ELF-1 (cell line): ENCODE measurements at regions not wholly inside any gene's neighbourhood (a gene's known extent, or its start where the extent isn't known, plus 50 kb on each side); places are given as distances from the start of the nearest gene placed in this dataset.
"Not testable (repeated sequence)": the region's sequence is repeated elsewhere in the genome, so short reads cannot be mapped to it uniquely, and the experiment has no call there.

Experiments
- DNase-seq: peaks from one replicate; pipeline ENCODE4 v3.0.0-alpha.2; 2016; ENCODE audit warnings: low read depth, low spot score

GRCh38 chr14:28820677-28821076 is 54.1 kb downstream of the FOXG1 start:
- no peak for DNase-seq

GRCh38 chr14:28821993-28822392 is 55.4 kb downstream of the FOXG1 start:
- DNase-seq: no peak

DNA sequence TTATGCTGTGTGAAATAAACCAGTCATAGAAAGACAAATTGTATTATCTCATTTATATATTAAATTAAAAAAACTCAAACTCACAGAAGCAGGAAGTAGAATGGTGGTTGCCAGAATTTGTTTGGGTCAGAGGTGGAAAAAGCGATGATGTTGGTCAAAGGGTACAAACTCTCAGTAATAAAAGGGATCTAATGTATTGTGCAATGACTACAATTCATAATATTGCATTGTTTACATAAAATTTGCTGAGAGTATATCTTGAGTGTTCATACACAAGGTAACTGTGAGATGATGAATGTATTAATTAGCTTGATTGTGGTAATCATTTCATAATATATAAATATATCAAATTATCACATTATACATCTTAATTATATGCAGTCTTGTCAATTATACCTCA is 56.7 kb downstream of the FOXG1 start:
- no peak for DNase-seq

- peak; percentile 91 for DNase-seq
These were observed 63.5 kb downstream of the FOXG1 start for GRCh38 chr14:28830115-28830534.

DNA sequence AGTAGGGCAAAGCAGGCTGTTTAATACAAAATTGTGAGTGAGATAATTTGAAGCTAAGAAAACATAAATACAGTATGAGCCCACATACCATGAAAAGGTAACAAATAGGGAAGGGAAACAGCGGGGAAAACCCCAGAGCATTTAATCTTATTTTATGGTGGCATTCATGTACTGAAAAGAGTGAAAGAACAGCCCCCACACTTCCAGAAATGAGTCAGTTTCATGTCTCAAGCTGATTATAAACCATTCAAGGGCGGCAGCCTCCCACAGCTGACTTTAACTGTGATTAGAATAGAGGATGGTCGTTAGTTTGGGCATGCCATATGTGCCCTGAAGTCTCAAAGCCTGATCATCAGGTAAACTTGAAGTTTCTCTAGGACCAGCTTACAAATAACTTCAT is 64.5 kb downstream of the FOXG1 start:
- DNase-seq: no peak

- not testable (repeated sequence) for DNase-seq
These were observed 76.0 kb downstream of the FOXG1 start for GRCh38 chr14:28842569-28842968.

DNA sequence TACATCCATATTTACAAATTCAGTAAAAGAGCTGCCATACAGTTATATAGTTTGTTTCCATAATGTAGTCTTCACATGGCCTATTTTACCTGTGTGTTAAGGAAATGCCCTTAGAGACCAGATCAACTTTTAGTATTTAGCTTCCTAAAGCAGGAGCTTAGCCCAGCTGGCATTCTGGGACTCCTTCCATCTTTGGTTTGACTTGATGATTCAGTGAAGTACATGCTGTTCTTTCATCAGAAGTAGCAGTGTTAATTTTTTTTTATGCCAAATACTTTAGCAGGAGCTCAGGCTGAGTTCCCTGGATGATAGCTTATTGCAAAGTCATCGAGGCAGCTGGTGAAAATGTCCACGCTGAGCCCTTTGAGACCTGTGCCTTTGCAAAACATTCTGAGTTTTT is 101.0 kb downstream of the FOXG1 start:
- DNase-seq: no peak

GRCh38 chr14:28870033-28870564 is 103.5 kb downstream of the FOXG1 start:
- DNase-seq: no peak

DNA sequence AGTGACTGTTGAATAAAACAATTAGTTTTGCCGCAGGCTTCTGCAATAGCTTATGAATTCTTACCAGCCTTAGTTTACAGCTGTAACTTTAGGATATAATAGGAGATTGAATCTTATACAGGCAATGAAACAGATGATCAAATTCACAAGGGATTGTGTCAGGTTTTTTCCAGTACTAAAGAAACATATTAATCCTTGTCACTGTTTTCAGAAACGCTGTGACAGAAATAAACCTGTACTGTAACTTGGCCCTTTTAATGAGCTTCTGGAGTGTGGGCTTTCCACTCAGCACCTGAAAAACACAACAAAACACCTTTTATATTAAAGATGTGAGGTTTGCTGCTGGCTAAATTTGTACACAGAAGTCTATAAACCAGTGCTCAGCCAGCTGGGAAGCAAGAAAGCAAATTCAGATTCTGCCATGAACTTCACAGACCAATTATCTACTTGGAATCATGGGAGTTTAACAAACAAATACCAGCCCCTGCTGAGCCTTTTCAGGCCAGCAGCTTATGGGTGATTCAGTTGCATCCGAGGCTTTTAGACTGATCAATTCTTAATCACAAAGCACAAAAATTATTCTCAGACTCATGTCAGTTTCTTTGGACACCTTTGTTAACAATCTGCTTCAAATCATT is 109.5 kb downstream of the FOXG1 start:
- DNase-seq: no peak

DNA sequence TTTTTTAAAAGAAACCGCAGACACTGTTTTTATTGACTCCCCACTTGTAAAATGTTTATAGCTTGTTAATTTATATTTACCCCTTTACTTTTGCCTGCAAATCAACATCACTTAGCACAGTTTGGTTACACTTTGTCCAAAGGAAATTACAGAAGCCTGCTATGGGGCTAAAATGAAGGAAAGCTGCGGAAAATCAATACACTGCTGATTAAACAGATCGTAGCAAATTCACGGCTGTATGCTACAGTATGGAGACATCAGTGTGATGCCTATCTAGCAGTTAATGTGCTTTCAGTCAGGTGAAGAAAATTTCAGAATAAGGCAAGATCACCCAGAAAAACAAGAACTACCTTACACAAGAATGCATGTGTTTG is 110.0 kb downstream of the FOXG1 start:
- DNase-seq: no peak

DNA sequence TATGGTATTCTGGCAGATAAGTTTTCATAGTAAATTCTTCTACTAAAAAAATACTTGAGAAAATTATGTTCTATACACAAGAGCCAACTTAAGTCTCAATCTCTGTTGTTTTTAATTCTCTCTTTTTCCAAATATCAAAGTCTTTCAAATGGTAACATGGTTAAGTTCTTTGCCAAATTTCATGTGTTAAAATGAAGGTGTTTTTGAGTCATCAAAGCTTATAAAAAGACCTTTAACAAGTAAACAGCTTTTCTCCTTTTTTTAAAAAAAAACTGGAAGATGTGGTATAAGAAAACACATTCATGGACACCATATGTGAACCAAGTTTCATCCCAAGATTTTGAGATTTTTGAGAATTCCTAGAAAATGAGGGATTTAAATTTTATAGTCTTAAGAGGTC is 111.3 kb downstream of the FOXG1 start:
- DNase-seq: no peak

DNA sequence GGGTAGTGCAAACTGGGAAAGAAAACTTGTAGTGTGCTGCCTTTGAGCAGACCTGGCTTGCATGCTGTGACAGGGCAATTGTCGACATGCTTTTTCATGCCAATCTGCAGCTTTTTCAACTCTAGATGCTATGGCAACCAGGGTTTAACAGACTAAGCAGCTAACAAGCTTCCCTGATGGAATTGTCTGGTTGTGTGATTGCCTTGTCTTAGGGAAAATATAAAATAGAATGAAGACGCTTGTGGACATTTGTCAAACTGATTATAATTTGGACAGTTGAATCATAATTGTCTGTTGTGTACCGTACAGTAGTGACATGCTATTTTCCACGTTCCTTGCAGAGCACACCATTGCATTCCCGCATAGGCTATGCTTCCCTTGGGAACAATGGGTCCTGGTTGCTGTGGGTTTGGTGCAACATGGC is 113.0 kb downstream of the FOXG1 start:
- no peak for DNase-seq

DNA sequence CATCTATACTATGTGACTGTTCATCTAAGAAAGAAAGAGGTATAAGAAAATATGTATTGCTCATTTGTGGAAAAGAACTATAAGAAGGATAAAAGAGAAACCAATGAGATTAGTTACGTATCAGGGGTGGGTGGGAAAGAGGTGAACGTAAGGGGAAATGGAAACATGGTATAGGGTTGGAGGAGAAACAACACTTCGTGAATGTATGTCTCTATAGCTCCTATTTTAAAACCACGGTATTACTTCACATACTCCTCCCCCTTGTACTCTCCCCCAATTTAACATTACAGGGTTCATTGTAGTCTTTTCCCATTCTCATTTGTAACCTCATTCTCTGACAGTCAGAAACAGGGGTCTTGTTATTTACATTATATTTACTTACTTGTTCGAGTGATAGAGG is 120.4 kb downstream of the FOXG1 start:
- DNase-seq: no peak

- no peak for DNase-seq
These were observed 128.8 kb downstream of the FOXG1 start for GRCh38 chr14:28895389-28895788.

- no peak for DNase-seq
These were observed 129.8 kb downstream of the FOXG1 start for GRCh38 chr14:28896337-28896736.

DNA sequence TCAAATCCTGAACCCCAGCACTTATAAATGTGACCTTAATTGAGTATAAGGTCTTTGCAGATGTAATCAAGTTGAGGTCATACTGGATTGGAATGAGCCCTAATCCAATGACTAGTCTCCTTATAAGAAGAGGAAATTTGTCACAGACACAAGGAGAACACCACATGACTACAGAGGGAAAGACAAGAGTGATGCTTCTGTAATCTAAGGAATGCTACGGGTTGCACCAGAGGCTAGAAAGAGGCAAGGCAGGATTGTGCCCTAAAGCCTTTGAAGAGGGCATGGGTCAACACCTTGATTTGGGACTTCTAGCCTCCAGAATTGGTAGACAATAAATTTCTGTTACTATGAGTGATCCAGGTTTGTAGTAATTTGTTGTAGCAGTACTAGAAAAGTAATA is 135.0 kb downstream of the FOXG1 start:
- DNase-seq: peak; percentile 31

- no peak for DNase-seq
These were observed 136.3 kb downstream of the FOXG1 start for GRCh38 chr14:28902930-28903329.

- DNase-seq: no peak
These were observed 144.9 kb downstream of the FOXG1 start for GRCh38 chr14:28911521-28911920.

GRCh38 chr14:28913056-28913455 is 146.5 kb downstream of the FOXG1 start:
- DNase-seq: no peak

GRCh38 chr14:28926122-28926521 is 159.5 kb downstream of the FOXG1 start:
- no peak for DNase-seq

DNA sequence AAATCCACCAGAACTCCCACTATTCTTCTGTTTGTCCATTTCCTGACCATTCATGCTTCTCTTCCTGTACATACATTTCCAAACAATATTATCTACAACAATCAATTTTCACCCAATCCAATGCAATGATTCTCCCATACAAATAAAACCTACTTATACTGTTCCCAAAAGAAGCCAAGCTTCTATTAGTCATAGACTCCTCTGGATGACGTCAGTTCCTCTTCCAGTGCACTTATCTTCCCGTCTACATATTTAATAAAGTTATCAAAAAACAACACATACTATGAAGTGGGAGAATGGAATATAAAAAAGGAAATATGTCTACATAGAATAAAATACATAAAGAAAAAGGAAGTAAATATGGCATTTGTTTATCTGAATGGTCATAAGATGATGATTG is 165.4 kb downstream of the FOXG1 start:
- DNase-seq: no peak

DNA sequence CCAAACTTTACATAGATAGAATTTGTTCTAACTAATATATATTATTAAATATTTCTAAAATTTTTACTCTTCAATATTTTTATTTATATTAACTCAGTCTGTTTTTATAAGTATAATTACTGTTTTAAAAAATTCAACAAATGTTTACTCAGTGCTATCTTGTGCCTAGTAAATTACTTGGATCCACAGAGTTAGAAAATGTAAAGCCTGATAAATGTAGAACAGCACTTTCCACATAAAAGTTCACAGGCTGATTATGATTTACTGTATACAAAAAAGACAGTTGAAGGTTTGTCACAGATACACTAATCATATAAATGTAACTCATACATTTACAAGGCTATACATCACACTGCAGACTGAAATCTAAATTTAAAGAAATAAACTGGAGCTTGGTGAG is 170.0 kb downstream of the FOXG1 start:
- no peak for DNase-seq

DNA sequence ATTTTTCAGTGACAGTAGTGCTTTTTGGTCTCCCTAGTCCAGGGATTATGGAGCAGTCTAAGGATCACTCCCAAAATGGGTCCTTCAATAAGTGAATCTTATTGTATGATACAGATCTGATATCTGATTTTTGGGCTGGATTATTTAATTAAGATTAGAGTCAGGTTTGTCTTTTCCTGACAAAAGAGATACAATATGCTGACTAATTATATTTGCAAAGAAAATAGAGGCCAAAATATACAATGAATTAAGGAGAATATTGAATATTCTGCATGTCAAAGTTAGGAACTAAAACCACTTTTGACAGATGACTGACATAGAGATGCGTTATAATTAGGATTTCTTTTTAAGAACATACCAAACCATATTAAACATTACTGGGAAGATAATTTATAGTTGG is 175.2 kb downstream of the FOXG1 start:
- DNase-seq: no peak

- DNase-seq: no peak
These were observed 178.0 kb downstream of the FOXG1 start for GRCh38 chr14:28944605-28945004.
